Trophoblast cell (in vitro differentiated cells and primary cell): ENCODE measurements at regions not wholly inside any gene's neighbourhood (a gene's known extent, or its start where the extent isn't known, plus 50 kb on each side); places are given as distances from the start of the nearest gene placed in this dataset.

Experiments
- DNase-seq, 2 donors: peaks; one replicate each; pipeline ENCODE4 v3.0.0-alpha.2; 2016
- H2AFZ ChIP-seq: 2 replicates; pipeline ENCODE4 v1.6.1; 2013; ENCODE audit warnings: low read length, moderate library complexity, mild to moderate bottlenecking; ENCODE audit not compliant: insufficient read depth, poor library complexity
- H2AK5ac ChIP-seq: 2 replicates; pipeline ENCODE4 v1.6.1; 2013; ENCODE audit warnings: mild to moderate bottlenecking, low read length
- H2BK120ac ChIP-seq: 2 replicates; pipeline ENCODE4 v1.6.1; 2013; ENCODE audit warnings: low read length, mild to moderate bottlenecking, moderate library complexity; ENCODE audit not compliant: insufficient read depth, poor library complexity
- H2BK12ac ChIP-seq: 2 replicates; pipeline ENCODE4 v1.6.1; 2013; ENCODE audit warnings: mild to moderate bottlenecking, low read length, moderate library complexity
- H2BK5ac ChIP-seq: 2 replicates; pipeline ENCODE4 v1.6.1; 2013; ENCODE audit warnings: low read length, low read depth, moderate library complexity, mild to moderate bottlenecking; ENCODE audit not compliant: poor library complexity
- H3K14ac ChIP-seq: 2 replicates; pipeline ENCODE4 v1.6.1; 2013; ENCODE audit warnings: mild to moderate bottlenecking, low read length
- H3K18ac ChIP-seq: 2 replicates; pipeline ENCODE4 v1.6.1; 2013; ENCODE audit warnings: mild to moderate bottlenecking, low read length
- H3K23ac ChIP-seq: 2 replicates; pipeline ENCODE4 v1.6.1; 2013; ENCODE audit warnings: low read length
- H3K27ac ChIP-seq: 2 replicates; pipeline ENCODE4 v1.5.1; 2013; ENCODE audit warnings: low read depth, mild to moderate bottlenecking, inconsistent platforms, low read length, moderate library complexity
- H3K27me3 ChIP-seq: 2 replicates; pipeline ENCODE4 v1.6.1; 2013; ENCODE audit warnings: inconsistent platforms, mild to moderate bottlenecking, low read length, moderate library complexity; ENCODE audit not compliant: insufficient read depth
- H3K36me3 ChIP-seq, 2 experiments: 1 replicate in 1 of 2; 2 replicates in 1 of 2; pipeline ENCODE4 v1.6.1; 2013; ENCODE audit warnings: low read length in 2 of 2, mild to moderate bottlenecking in 2 of 2, moderate library complexity in 1 of 2; ENCODE audit not compliant: insufficient read depth in 2 of 2, control insufficient read depth in 1 of 2
- H3K4ac ChIP-seq: 2 replicates; pipeline ENCODE4 v1.6.1; 2013; ENCODE audit warnings: low read depth, mild to moderate bottlenecking, low read length, moderate library complexity
- H3K4me1 ChIP-seq, 2 experiments: 1 replicate in 1 of 2; 2 replicates in 1 of 2; pipeline ENCODE4 v1.6.1; 2013; ENCODE audit warnings: low read length in 2 of 2, mild to moderate bottlenecking in 2 of 2, moderate library complexity in 1 of 2; ENCODE audit not compliant: insufficient read depth in 2 of 2, control insufficient read depth in 1 of 2
- H3K4me2 ChIP-seq: 2 replicates; pipeline ENCODE4 v1.6.1; 2013; ENCODE audit warnings: inconsistent platforms, mild to moderate bottlenecking, low read length, moderate library complexity
- H3K4me3 ChIP-seq: 2 replicates; pipeline ENCODE4 v1.5.1; 2013; ENCODE audit warnings: mild to moderate bottlenecking, low read depth, low read length, inconsistent platforms
- H3K79me1 ChIP-seq: one replicate; pipeline ENCODE4 v1.6.1; 2013; ENCODE audit warnings: low read length
- H3K79me2 ChIP-seq: 2 replicates; pipeline ENCODE4 v1.6.1; 2013; ENCODE audit warnings: low read length, mild to moderate bottlenecking; ENCODE audit not compliant: control insufficient read depth, insufficient read depth, poor library complexity
- H3K9ac ChIP-seq: 2 replicates; pipeline ENCODE4 v1.6.1; 2013; ENCODE audit warnings: mild to moderate bottlenecking, low read length
- H3K9me3 ChIP-seq: 2 replicates; pipeline ENCODE4 v1.6.1; 2013; ENCODE audit warnings: low read depth, mild to moderate bottlenecking, control low read depth, inconsistent platforms, low read length; ENCODE audit not compliant: insufficient read depth
- H4K12ac ChIP-seq: 2 replicates; pipeline ENCODE4 v1.6.1; 2013; ENCODE audit warnings: low read depth, mild to moderate bottlenecking, low read length, moderate library complexity
- H4K8ac ChIP-seq: 2 replicates; pipeline ENCODE4 v1.6.1; 2013; ENCODE audit warnings: low read depth, mild to moderate bottlenecking, low read length, moderate library complexity
- H4K91ac ChIP-seq: one replicate; pipeline ENCODE4 v1.6.1; 2013; ENCODE audit warnings: low read depth, mild to moderate bottlenecking, low read length, moderate library complexity
- WGBS: extraction: QIAGEN DNeasy Blood & Tissue Kit; methylation state at CpG from one replicate; pipeline ENCODE4 v1.1.7; 2013; ENCODE audit warnings: missing lambda C conversion rate; ENCODE audit not compliant: insufficient read length, insufficient coverage; ENCODE audit errors: extremely low coverage; 5-methylcytosine and 5-hydroxymethylcytosine counted together

- no peak overlapping the region for H3K4ac ChIP-seq
- no peak overlapping the region for H3K9ac ChIP-seq
- H3K36me3 ChIP-seq = no peaks in the 10 kb centered on the region
- H3K18ac ChIP-seq = no peak overlapping the region
- H3K4me1 ChIP-seq = no peaks in the 10 kb centered on the region
- H3K27ac ChIP-seq = no peak overlapping the region
- H2AK5ac ChIP-seq = no peak overlapping the region
- H2BK5ac ChIP-seq = no peak overlapping the region
- no peak overlapping the region for H3K14ac ChIP-seq
- H4K91ac ChIP-seq = no peak overlapping the region
- no peak overlapping the region for H3K4me3 ChIP-seq
- WGBS = no CpG with 5 or more reads among the region's 10 CpGs
- H2BK120ac ChIP-seq = no peak overlapping the region
- H2BK12ac ChIP-seq = no peak overlapping the region
- H3K79me2 ChIP-seq = no peaks in the 10 kb centered on the region
- DNase-seq = no peak
- no peaks in the 10 kb centered on the region for H3K27me3 ChIP-seq
- H3K23ac ChIP-seq = no peak overlapping the region
- no peak overlapping the region for H2AFZ ChIP-seq
- no peak overlapping the region for H3K4me2 ChIP-seq
- H3K9me3 ChIP-seq = no peaks in the 10 kb centered on the region
- no peaks in the 10 kb centered on the region for H3K79me1 ChIP-seq
- no peak overlapping the region for H4K12ac ChIP-seq
- no peak overlapping the region for H4K8ac ChIP-seq
Observed at GRCh38 chr11:38667359-38667758, 2069.3 kb upstream of the RAG2 start.

GRCh38 chr11:38648604-38649003 is 2050.6 kb upstream of the RAG2 start:
- Histone ChIP-seq H3K27ac (no peak overlapping the region), H2AK5ac (no peak overlapping the region), H4K91ac (no peak overlapping the region), H3K9me3 (no peaks in the 10 kb centered on the region), H4K8ac (no peak overlapping the region), H3K79me1 (no peaks in the 10 kb centered on the region), H3K4me2 (no peak overlapping the region), H3K18ac (no peak overlapping the region), H3K4me3 (no peak overlapping the region), H3K27me3 (no peaks in the 10 kb centered on the region), H3K4ac (no peak overlapping the region), H3K23ac (no peak overlapping the region), H3K4me1 (no peaks in the 10 kb centered on the region), H3K14ac (no peak overlapping the region), H3K79me2 (no peaks in the 10 kb centered on the region), H4K12ac (no peak overlapping the region), H3K36me3 (no peaks in the 10 kb centered on the region), H2BK5ac (no peak overlapping the region), H3K9ac (no peak overlapping the region), H2BK12ac (no peak overlapping the region), H2AFZ (no peak overlapping the region), H2BK120ac (no peak overlapping the region)
- DNase-seq = no peak
- no CpG with 5 or more reads among the region's 3 CpGs for WGBS

- no peak overlapping the region for H3K27ac ChIP-seq
- no peaks in the 10 kb centered on the region for H3K27me3 ChIP-seq
- no CpG with 5 or more reads among the region's 3 CpGs for WGBS
- H3K79me2 ChIP-seq = no peaks in the 10 kb centered on the region
- no peaks in the 10 kb centered on the region for H3K36me3 ChIP-seq
- no peaks in the 10 kb centered on the region for H3K79me1 ChIP-seq
- H4K91ac ChIP-seq = no peak overlapping the region
- H2AFZ ChIP-seq = no peak overlapping the region
- no peak overlapping the region for H2AK5ac ChIP-seq
- H4K12ac ChIP-seq = no peak overlapping the region
- H4K8ac ChIP-seq = no peak overlapping the region
- no peak overlapping the region for H3K9ac ChIP-seq
- no peak overlapping the region for H3K18ac ChIP-seq
- no peak overlapping the region for H3K4me3 ChIP-seq
- no peaks in the 10 kb centered on the region for H3K9me3 ChIP-seq
- no peak overlapping the region for H3K23ac ChIP-seq
- no peak overlapping the region for H3K14ac ChIP-seq
- no peak for DNase-seq
- no peak overlapping the region for H3K4ac ChIP-seq
- H3K4me1 ChIP-seq = no peaks in the 10 kb centered on the region
- no peak overlapping the region for H2BK12ac ChIP-seq
- H2BK5ac ChIP-seq = no peak overlapping the region
- H3K4me2 ChIP-seq = no peak overlapping the region
- H2BK120ac ChIP-seq = no peak overlapping the region
Observed at GRCh38 chr11:38646382-38646781, 2048.3 kb upstream of the RAG2 start.

GRCh38 chr11:38640854-38641253 is 2042.8 kb upstream of the RAG2 start:
- no peak overlapping the region for H4K12ac ChIP-seq
- WGBS = no CpG with 5 or more reads among the region's 1 CpG
- no peak overlapping the region for H2AFZ ChIP-seq
- no peak overlapping the region for H3K9ac ChIP-seq
- no peak overlapping the region for H4K91ac ChIP-seq
- no peak for DNase-seq
- H4K8ac ChIP-seq = no peak overlapping the region
- H2BK12ac ChIP-seq = no peak overlapping the region
- H2BK5ac ChIP-seq = no peak overlapping the region
- no peaks in the 10 kb centered on the region for H3K27me3 ChIP-seq
- no peaks in the 10 kb centered on the region for H3K4me1 ChIP-seq
- no peaks in the 10 kb centered on the region for H3K9me3 ChIP-seq
- H3K23ac ChIP-seq = no peak overlapping the region
- H2BK120ac ChIP-seq = no peak overlapping the region
- no peaks in the 10 kb centered on the region for H3K79me2 ChIP-seq
- no peak overlapping the region for H3K4ac ChIP-seq
- H2AK5ac ChIP-seq = no peak overlapping the region
- H3K4me2 ChIP-seq = no peak overlapping the region
- H3K14ac ChIP-seq = no peak overlapping the region
- no peaks in the 10 kb centered on the region for H3K36me3 ChIP-seq
- no peak overlapping the region for H3K4me3 ChIP-seq
- no peaks in the 10 kb centered on the region for H3K79me1 ChIP-seq
- no peak overlapping the region for H3K27ac ChIP-seq
- H3K18ac ChIP-seq = no peak overlapping the region

- Histone ChIP-seq H3K79me2 (no peaks in the 10 kb centered on the region), H4K8ac (no peak overlapping the region), H2AK5ac (no peak overlapping the region), H3K79me1 (no peaks in the 10 kb centered on the region), H3K4ac (no peak overlapping the region), H3K27ac (no peak overlapping the region), H3K23ac (no peak overlapping the region), H3K18ac (no peak overlapping the region), H2BK12ac (no peak overlapping the region), H3K27me3 (no peaks in the 10 kb centered on the region), H3K9me3 (no peaks in the 10 kb centered on the region), H3K4me1 (no peaks in the 10 kb centered on the region), H2AFZ (no peak overlapping the region), H3K36me3 (no peaks in the 10 kb centered on the region), H3K4me2 (no peak overlapping the region), H3K14ac (no peak overlapping the region), H2BK5ac (no peak overlapping the region), H3K4me3 (no peak overlapping the region), H3K9ac (no peak overlapping the region), H2BK120ac (no peak overlapping the region), H4K12ac (no peak overlapping the region), H4K91ac (no peak overlapping the region)
- no peak for DNase-seq
Observed at GRCh38 chr11:38612701-38613100, 2014.7 kb upstream of the RAG2 start.
